Uterus (tissue), 2 donors: ENCODE measurements at regions not wholly inside any gene's neighbourhood (a gene's known extent, or its start where the extent isn't known, plus 50 kb on each side); places are given as distances from the start of the nearest gene placed in this dataset.

ENCODE experiments used
- CTCF ChIP-seq, 4 experiments: fragments of 200-600 bp in 2 of 4; fragments of 450-650 bp in 2 of 4; sonication (generic) in 2 of 4; IDR thresholded peaks; one replicate each; pipeline ENCODE4 v1.5.1; 2016 to 2019; ENCODE audit warnings: antibody characterized with exemption in 4 of 4, mild to moderate bottlenecking in 2 of 4, moderate library complexity in 1 of 4
- POLR2A ChIP-seq, 2 donors: fragments of 450-650 bp; IDR thresholded peaks; one replicate each; pipeline ENCODE4 v1.6.1; 2016; ENCODE audit warnings: antibody characterized with exemption in 2 of 2, mild to moderate bottlenecking in 1 of 2, moderate library complexity in 1 of 2

- TF ChIP-seq CTCF (IDR thresholded peaks at IDR 0.05) (no peak), POLR2A (IDR thresholded peaks at IDR 0.05) (no peak)
Measured at GRCh38 chr1:198024336-198024735, 107.2 kb downstream of the LHX9 start.
